SK-N-MC (cell line): ENCODE measurements at regions not wholly inside any gene's neighbourhood (a gene's known extent, or its start where the extent isn't known, plus 50 kb on each side); places are given as distances from the start of the nearest gene placed in this dataset.

ENCODE experiments used
- EZH2 ChIP-seq: fragments of 200-600 bp; sonication (generic); IDR thresholded peaks from one replicate; pipeline ENCODE4 v1.6.1; 2017; ENCODE audit warnings: antibody characterized with exemption
- POLR2AphosphoS5 ChIP-seq: IDR thresholded peaks from 2 replicates; pipeline ENCODE4 v1.6.1; 2012; ENCODE audit warnings: mild to moderate bottlenecking, low read depth, low read length, borderline replicate concordance

GRCh38 chr10:128322106-128322505 lies 195.9 kb upstream of the MKI67 start:
- no peak for TF ChIP-seq EZH2
- no peak for TF ChIP-seq POLR2AphosphoS5
